A549 (cell line): ENCODE measurements at regions not wholly inside any gene's neighbourhood (a gene's known extent, or its start where the extent isn't known, plus 50 kb on each side); places are given as distances from the start of the nearest gene placed in this dataset.

Source experiments
- ATAC-seq, 2 experiments: fragments of 200-7000 bp in 1 of 2; fragments of >200 bp in 1 of 2; cut with Nextera tagmentation in 1 of 2; cut with Tn5 transposase in 1 of 2; 3 replicates each; pipeline versions ENCODE4 v1.8.0 to v1.9.1; 2018 to 2020; ENCODE audit warnings: mild to moderate bottlenecking in 1 of 2, moderate library complexity in 1 of 2
- CTCF ChIA-PET: fragments of 300-600 bp; sonication (Branson Sonifier 250); formaldehyde crosslinking; extraction: SDS; loops from one replicate; lab custom pipeline; 2021; ENCODE audit warnings: antibody characterized with exemption, inconsistent platforms; lab: Yijun Ruan, JAX
- POLR2A ChIA-PET: fragments of 350-600 bp; formaldehyde crosslinking; extraction: SDS; loops from one replicate; lab custom pipeline; 2021; ENCODE audit warnings: antibody characterized with exemption, inconsistent platforms; lab: Yijun Ruan, JAX
- DNase-seq, 2 experiments: peaks; one replicate each; pipeline versions ENCODE4 v3.0.0 to v3.0.0-alpha.2; 2011 to 2016; ENCODE audit warnings: low read depth in 1 of 2, low spot score in 1 of 2
- FAIRE-seq: peaks from 2 replicates; lab custom pipeline; 2011; peaks lifted over from hg19 to GRCh38; lab: Jason Lieb, UNC
- H3K27ac ChIP-seq, 2 experiments: fragments of >200 bp; sonication (Bioruptor Twin); formaldehyde crosslinking; 3 replicates each; pipeline ENCODE4 v1.5.1; 2016 to 2017
- H3K4me1 ChIP-seq: fragments of >200 bp; sonication (Bioruptor Twin); formaldehyde crosslinking; 3 replicates; pipeline ENCODE4 v1.6.1; 2016
- H3K4me2 ChIP-seq: fragments of >200 bp; sonication (Bioruptor Twin); formaldehyde crosslinking; 3 replicates; pipeline ENCODE4 v1.6.1; 2016
- H3K4me3 ChIP-seq: fragments of >200 bp; sonication (Bioruptor Twin); formaldehyde crosslinking; 3 replicates; pipeline ENCODE4 v1.5.1; 2016
- H3K9me3 ChIP-seq: fragments of >200 bp; sonication (Bioruptor Twin); formaldehyde crosslinking; 3 replicates; pipeline ENCODE4 v1.6.1; 2016
- CBX8 ChIP-seq: fragments of 200-600 bp; sonication (generic); IDR thresholded peaks from 2 replicates; pipeline ENCODE4 v1.6.1; 2016
- CHD2 ChIP-seq: fragments of 150-350 bp; IDR thresholded peaks from 2 replicates; pipeline ENCODE4 v1.6.1; 2014; ENCODE audit warnings: low read length; ENCODE audit not compliant: partially characterized antibody
- CHD4 ChIP-seq: fragments of 200-600 bp; sonication (generic); IDR thresholded peaks from 2 replicates; pipeline ENCODE4 v1.6.1; 2016; ENCODE audit warnings: antibody characterized with exemption, mild to moderate bottlenecking, borderline replicate concordance
- EHMT2 ChIP-seq: fragments of 200-600 bp; sonication (generic); IDR thresholded peaks from 2 replicates; pipeline ENCODE4 v1.6.1; 2016; ENCODE audit warnings: antibody characterized with exemption, low read depth, mild to moderate bottlenecking, moderate library complexity
- EP300 ChIP-seq, 2 experiments: fragments of >200 bp; sonication (Bioruptor Twin); formaldehyde crosslinking; IDR thresholded peaks; 2 replicates in 1 of 2; 3 replicates in 1 of 2; pipeline ENCODE4 v1.6.1; 2016 to 2017
- ESRRA ChIP-seq: fragments of 150-350 bp; IDR thresholded peaks from 2 replicates; pipeline ENCODE4 v1.6.1; 2014; ENCODE audit warnings: mild to moderate bottlenecking, low read length, borderline replicate concordance
- FOSB ChIP-seq: fragments of 250-450 bp; sonication (Bioruptor Pico); IDR thresholded peaks from 2 replicates; pipeline ENCODE4 v1.5.0; 2020; ENCODE audit warnings: mild to moderate bottlenecking, moderate library complexity
- GATA3 ChIP-seq: IDR thresholded peaks from 2 replicates; pipeline ENCODE4 v1.6.1; 2012; ENCODE audit warnings: borderline replicate concordance
- HDAC2 ChIP-seq: fragments of 200-600 bp; sonication (generic); IDR thresholded peaks from 2 replicates; pipeline ENCODE4 v1.6.1; 2016
- HEYL ChIP-seq: fragments of 250-450 bp; sonication (Bioruptor Pico); IDR thresholded peaks from 2 replicates; pipeline ENCODE4 v1.8.0; 2021; ENCODE audit warnings: mild to moderate bottlenecking, moderate library complexity
- HOXA7 ChIP-seq: fragments of 250-450 bp; sonication (Bioruptor Pico); IDR thresholded peaks from 2 replicates; pipeline ENCODE4 v1.5.0; 2020; ENCODE audit warnings: mild to moderate bottlenecking, moderate library complexity
- JUN ChIP-seq, 2 experiments: fragments of >200 bp; sonication (Bioruptor Twin); formaldehyde crosslinking; IDR thresholded peaks; 2 replicates in 1 of 2; 3 replicates in 1 of 2; pipeline ENCODE4 v1.6.1; 2016 to 2017
- KDM5A ChIP-seq: fragments of 200-600 bp; sonication (generic); IDR thresholded peaks from 2 replicates; pipeline ENCODE4 v1.6.1; 2016; ENCODE audit warnings: antibody characterized with exemption, mild to moderate bottlenecking
- POLR2A ChIP-seq: IDR thresholded peaks from 2 replicates; pipeline ENCODE4 v1.6.1; 2012; ENCODE audit warnings: mild to moderate bottlenecking, low read length
- RAD21 ChIP-seq, 2 experiments: fragments of >200 bp in 1 of 2; sonication (Bioruptor Twin) in 1 of 2; formaldehyde crosslinking in 1 of 2; IDR thresholded peaks in 1 of 2; conservative IDR thresholded peaks in 1 of 2; 2 replicates in 1 of 2; 3 replicates in 1 of 2; pipeline ENCODE4 v1.6.1; 2012 to 2018; ENCODE audit warnings: inconsistent platforms in 1 of 2
- RCOR1 ChIP-seq: fragments of 150-350 bp; IDR thresholded peaks from 2 replicates; pipeline ENCODE4 v1.6.1; 2014; ENCODE audit warnings: antibody characterized with exemption, low read length, low read depth
- ZC3H11A ChIP-seq: fragments of 450-650 bp; IDR thresholded peaks from 2 replicates; pipeline ENCODE4 v1.6.1; 2014; ENCODE audit warnings: antibody characterized with exemption, mild to moderate bottlenecking
- WGBS: methylation state at CpG from one replicate; pipeline ENCODE4 v1.1.6; 2017; ENCODE audit errors: missing lambda C conversion rate; 5-methylcytosine and 5-hydroxymethylcytosine counted together
- TF ChIP-seq, protein P1 (sequence below): IDR thresholded peaks from 2 replicates; pipeline ENCODE4 v1.6.1; 2012
- TF ChIP-seq, protein P2 (sequence below): fragments of >200 bp; sonication (Bioruptor Twin); formaldehyde crosslinking; IDR thresholded peaks from 3 replicates; pipeline ENCODE4 v1.6.1; 2016
- TF ChIP-seq, protein P3 (sequence below): fragments of 200-600 bp; sonication (generic); IDR thresholded peaks from 2 replicates; pipeline ENCODE4 v1.6.1; 2016; ENCODE audit warnings: antibody characterized with exemption, mild to moderate bottlenecking, moderate library complexity
- TF ChIP-seq, protein P4 (sequence below): IDR thresholded peaks from 2 replicates; pipeline ENCODE4 v1.6.1; 2012; ENCODE audit warnings: low read depth, borderline replicate concordance
- TF ChIP-seq, protein P5 (sequence below): fragments of >200 bp; sonication (Bioruptor Twin); formaldehyde crosslinking; IDR thresholded peaks from 3 replicates; pipeline ENCODE4 v1.5.1; 2016
- TF ChIP-seq, protein P6 (sequence below): fragments of 250-450 bp; sonication (Bioruptor Pico); IDR thresholded peaks from 2 replicates; pipeline ENCODE4 v1.5.0; 2021; ENCODE audit warnings: mild to moderate bottlenecking, moderate library complexity, borderline replicate concordance

DNA sequence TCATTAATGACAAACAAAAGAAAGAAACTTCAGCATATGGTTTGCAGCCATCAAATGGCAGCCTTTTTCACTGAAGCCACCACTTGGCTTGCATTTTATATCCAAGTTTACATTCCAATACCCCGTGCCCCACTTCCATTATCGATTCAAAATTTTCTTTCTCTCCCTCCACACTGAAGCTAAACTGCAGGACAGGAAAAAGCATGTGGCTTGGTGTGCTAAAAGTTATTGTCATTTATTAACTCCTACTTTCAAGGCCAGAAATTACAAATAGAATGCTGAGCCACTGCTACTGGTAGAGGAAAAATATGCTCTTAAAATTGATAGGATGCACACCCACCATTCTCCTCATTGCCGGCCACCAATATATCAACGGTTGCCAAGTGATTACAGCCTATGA lies 351.6 kb upstream of the DUSP10 start (continued):
- TF ChIP-seq JUN (IDR thresholded peaks at IDR 0.05) (no peak), GATA3 (no peak), EP300 (IDR thresholded peaks at IDR 0.05) (no peak), RCOR1 (no peak), KDM5A (no peak), CHD4 (no peak), CBX8 (no peak), RAD21 (conservative IDR thresholded peaks at IDR 0.05 in 1 of 2, IDR thresholded peaks at IDR 0.05 in 1 of 2) (no peak)
- TF ChIP-seq, protein P1, sequence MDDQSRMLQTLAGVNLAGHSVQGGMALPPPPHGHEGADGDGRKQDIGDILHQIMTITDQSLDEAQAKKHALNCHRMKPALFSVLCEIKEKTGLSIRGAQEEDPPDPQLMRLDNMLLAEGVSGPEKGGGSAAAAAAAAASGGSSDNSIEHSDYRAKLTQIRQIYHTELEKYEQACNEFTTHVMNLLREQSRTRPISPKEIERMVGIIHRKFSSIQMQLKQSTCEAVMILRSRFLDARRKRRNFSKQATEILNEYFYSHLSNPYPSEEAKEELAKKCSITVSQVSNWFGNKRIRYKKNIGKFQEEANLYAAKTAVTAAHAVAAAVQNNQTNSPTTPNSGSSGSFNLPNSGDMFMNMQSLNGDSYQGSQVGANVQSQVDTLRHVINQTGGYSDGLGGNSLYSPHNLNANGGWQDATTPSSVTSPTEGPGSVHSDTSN, result no peak
- TF ChIP-seq, protein P2, sequence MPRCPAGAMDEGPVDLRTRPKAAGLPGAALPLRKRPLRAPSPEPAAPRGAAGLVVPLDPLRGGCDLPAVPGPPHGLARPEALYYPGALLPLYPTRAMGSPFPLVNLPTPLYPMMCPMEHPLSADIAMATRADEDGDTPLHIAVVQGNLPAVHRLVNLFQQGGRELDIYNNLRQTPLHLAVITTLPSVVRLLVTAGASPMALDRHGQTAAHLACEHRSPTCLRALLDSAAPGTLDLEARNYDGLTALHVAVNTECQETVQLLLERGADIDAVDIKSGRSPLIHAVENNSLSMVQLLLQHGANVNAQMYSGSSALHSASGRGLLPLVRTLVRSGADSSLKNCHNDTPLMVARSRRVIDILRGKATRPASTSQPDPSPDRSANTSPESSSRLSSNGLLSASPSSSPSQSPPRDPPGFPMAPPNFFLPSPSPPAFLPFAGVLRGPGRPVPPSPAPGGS, result no peak
- TF ChIP-seq, protein P3, sequence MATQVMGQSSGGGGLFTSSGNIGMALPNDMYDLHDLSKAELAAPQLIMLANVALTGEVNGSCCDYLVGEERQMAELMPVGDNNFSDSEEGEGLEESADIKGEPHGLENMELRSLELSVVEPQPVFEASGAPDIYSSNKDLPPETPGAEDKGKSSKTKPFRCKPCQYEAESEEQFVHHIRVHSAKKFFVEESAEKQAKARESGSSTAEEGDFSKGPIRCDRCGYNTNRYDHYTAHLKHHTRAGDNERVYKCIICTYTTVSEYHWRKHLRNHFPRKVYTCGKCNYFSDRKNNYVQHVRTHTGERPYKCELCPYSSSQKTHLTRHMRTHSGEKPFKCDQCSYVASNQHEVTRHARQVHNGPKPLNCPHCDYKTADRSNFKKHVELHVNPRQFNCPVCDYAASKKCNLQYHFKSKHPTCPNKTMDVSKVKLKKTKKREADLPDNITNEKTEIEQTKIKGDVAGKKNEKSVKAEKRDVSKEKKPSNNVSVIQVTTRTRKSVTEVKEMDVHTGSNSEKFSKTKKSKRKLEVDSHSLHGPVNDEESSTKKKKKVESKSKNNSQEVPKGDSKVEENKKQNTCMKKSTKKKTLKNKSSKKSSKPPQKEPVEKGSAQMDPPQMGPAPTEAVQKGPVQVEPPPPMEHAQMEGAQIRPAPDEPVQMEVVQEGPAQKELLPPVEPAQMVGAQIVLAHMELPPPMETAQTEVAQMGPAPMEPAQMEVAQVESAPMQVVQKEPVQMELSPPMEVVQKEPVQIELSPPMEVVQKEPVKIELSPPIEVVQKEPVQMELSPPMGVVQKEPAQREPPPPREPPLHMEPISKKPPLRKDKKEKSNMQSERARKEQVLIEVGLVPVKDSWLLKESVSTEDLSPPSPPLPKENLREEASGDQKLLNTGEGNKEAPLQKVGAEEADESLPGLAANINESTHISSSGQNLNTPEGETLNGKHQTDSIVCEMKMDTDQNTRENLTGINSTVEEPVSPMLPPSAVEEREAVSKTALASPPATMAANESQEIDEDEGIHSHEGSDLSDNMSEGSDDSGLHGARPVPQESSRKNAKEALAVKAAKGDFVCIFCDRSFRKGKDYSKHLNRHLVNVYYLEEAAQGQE, result no peak
- TF ChIP-seq, protein P4, sequence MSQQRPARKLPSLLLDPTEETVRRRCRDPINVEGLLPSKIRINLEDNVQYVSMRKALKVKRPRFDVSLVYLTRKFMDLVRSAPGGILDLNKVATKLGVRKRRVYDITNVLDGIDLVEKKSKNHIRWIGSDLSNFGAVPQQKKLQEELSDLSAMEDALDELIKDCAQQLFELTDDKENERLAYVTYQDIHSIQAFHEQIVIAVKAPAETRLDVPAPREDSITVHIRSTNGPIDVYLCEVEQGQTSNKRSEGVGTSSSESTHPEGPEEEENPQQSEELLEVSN, result no peak

DNA sequence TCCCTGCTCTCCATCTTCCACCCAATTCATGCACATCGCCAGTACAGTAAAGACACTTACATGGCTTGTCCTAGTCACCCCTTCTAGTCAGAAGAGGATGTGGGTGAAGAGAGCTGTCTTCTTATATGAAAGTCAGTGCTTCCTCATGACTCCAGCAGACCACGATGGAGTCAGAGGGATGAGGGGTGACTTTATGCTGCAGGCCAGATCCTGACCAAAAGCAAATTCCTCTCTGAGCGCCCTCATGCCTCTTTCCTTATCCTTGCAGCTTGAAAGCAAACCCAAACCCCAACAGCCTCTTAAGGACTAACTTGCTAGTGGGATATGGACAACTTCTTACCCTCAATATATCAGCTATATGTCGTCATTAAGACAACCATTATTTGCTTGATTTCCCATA lies 348.2 kb upstream of the DUSP10 start:
- WGBS, result 40% methylated on average over 4 of the region's 4 CpGs
- Histone ChIP-seq H3K27ac (no peak overlapping the region), H3K4me3 (no peak overlapping the region), H3K9me3 (0 out of 3 replicates have a peak, but pooled peaks cover 3% of the 10 kb centered on the region), H3K4me2 (no peak overlapping the region), H3K4me1 (no peaks in the 10 kb centered on the region)
- ChIA-PET CTCF (no interaction called here), POLR2A (no interaction called here)
- FAIRE-seq (no peak), ATAC-seq (no peak), DNase-seq (no peak)
- TF ChIP-seq ESRRA (no peak), HEYL (CRISPR knock-in tag) (no peak), CHD2 (no peak), KDM5A (no peak), FOSB (no peak), HOXA7 (CRISPR knock-in tag) (no peak), HDAC2 (no peak), POLR2A (no peak), ZC3H11A (no peak), EHMT2 (no peak)
- TF ChIP-seq, protein P3, result no peak
- TF ChIP-seq, protein P1, result no peak
- TF ChIP-seq, protein P5, sequence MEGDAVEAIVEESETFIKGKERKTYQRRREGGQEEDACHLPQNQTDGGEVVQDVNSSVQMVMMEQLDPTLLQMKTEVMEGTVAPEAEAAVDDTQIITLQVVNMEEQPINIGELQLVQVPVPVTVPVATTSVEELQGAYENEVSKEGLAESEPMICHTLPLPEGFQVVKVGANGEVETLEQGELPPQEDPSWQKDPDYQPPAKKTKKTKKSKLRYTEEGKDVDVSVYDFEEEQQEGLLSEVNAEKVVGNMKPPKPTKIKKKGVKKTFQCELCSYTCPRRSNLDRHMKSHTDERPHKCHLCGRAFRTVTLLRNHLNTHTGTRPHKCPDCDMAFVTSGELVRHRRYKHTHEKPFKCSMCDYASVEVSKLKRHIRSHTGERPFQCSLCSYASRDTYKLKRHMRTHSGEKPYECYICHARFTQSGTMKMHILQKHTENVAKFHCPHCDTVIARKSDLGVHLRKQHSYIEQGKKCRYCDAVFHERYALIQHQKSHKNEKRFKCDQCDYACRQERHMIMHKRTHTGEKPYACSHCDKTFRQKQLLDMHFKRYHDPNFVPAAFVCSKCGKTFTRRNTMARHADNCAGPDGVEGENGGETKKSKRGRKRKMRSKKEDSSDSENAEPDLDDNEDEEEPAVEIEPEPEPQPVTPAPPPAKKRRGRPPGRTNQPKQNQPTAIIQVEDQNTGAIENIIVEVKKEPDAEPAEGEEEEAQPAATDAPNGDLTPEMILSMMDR, result no peak
- TF ChIP-seq, protein P6, sequence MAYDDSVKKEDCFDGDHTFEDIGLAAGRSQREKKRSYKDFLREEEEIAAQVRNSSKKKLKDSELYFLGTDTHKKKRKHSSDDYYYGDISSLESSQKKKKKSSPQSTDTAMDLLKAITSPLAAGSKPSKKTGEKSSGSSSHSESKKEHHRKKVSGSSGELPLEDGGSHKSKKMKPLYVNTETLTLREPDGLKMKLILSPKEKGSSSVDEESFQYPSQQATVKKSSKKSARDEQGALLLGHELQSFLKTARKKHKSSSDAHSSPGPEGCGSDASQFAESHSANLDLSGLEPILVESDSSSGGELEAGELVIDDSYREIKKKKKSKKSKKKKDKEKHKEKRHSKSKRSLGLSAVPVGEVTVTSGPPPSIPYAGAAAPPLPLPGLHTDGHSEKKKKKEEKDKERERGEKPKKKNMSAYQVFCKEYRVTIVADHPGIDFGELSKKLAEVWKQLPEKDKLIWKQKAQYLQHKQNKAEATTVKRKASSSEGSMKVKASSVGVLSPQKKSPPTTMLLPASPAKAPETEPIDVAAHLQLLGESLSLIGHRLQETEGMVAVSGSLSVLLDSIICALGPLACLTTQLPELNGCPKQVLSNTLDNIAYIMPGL (CRISPR knock-in tag), result no peak
